A172 (cell line): ENCODE measurements at regions not wholly inside any gene's neighbourhood (a gene's known extent, or its start where the extent isn't known, plus 50 kb on each side); places are given as distances from the start of the nearest gene placed in this dataset.
A peak's percentile ranks its signal among the peaks of the same experiment; 100 is the strongest.
"Not testable (repeated sequence)": the region's sequence is repeated elsewhere in the genome, so short reads cannot be mapped to it uniquely, and the experiment has no call there.

Experiments
- DNase-seq: peaks from one replicate; pipeline ENCODE4 v3.0.0-alpha.2; 2015; ENCODE audit warnings: low spot score

GRCh38 chr9:16052757-16053530, 500.1 kb downstream of the CCDC171 start:
- DNase-seq: no peak

GRCh38 chr9:16057541-16057940, 504.7 kb downstream of the CCDC171 start:
- no peak for DNase-seq

DNA sequence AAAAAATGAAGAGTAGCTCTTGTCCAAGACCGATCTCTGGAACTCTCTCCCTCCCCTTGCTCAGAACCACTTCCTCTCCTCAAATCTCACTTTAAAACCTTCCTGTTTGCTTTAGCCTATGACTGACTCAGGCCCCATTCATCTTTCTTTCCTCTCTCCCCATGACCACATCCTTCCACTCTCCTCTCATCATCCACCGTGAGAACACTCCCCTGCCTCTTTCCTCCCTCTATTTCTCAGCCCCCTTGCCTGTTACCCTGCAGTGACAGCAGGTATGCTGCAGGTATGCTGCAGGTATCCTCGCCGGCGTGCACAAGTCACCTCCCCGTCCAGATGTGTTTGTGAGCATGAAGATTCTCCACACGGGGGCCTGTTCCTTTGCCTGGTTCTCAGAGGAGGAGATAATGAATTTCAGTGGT, 505.3 kb downstream of the CCDC171 start:
- peak; percentile 81 for DNase-seq

GRCh38 chr9:16060436-16061129, 507.7 kb downstream of the CCDC171 start:
- DNase-seq: no peak

- peak; percentile 93 for DNase-seq
Observed at GRCh38 chr9:16062542-16063240, 509.8 kb downstream of the CCDC171 start.

- DNase-seq: no peak
Observed at GRCh38 chr9:16063241-16063591, 510.4 kb downstream of the CCDC171 start.

DNA sequence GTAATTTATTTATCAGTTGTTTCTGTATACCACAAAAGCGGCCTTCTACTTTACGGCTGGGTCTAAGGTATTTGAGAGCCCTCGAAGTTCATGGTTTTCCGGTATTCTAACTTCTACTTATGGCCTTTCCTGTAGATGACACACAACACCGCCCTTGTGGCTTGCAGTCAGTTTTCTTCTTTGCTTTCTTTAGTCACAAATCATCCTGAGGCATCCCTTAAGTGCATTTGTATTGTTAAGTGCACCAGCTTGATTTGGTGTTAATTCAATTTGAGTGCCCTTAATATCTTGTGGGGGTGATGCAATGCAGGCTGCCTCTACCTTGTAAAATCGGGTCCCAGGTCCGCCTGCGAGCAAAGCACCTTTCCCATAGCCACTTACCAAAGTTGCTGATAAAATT, 511.9 kb downstream of the CCDC171 start:
- DNase-seq: no peak

GRCh38 chr9:16066201-16066600, 513.4 kb downstream of the CCDC171 start:
- not testable (repeated sequence) for DNase-seq

GRCh38 chr9:16068476-16068875, 515.6 kb downstream of the CCDC171 start:
- DNase-seq: no peak

DNA sequence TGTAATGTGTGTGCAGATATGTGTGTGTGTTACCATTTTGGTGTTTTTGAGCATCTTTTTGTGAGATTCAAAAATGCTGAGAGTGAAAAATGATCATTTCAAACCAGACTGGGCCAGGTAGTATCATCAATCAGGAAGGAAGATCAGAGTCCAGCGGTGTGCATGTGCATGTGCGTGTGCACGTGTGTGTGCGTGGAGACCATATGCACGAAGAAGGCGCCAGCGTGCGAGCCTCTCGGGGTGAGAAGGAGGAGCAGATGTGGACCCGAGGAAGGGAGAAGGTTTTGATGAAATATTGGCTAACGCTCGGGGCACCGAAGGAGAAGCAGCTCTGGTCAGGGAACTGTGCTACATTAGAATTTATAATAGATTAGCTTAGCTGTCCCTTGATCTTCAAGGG, 516.4 kb downstream of the CCDC171 start:
- no peak for DNase-seq

DNA sequence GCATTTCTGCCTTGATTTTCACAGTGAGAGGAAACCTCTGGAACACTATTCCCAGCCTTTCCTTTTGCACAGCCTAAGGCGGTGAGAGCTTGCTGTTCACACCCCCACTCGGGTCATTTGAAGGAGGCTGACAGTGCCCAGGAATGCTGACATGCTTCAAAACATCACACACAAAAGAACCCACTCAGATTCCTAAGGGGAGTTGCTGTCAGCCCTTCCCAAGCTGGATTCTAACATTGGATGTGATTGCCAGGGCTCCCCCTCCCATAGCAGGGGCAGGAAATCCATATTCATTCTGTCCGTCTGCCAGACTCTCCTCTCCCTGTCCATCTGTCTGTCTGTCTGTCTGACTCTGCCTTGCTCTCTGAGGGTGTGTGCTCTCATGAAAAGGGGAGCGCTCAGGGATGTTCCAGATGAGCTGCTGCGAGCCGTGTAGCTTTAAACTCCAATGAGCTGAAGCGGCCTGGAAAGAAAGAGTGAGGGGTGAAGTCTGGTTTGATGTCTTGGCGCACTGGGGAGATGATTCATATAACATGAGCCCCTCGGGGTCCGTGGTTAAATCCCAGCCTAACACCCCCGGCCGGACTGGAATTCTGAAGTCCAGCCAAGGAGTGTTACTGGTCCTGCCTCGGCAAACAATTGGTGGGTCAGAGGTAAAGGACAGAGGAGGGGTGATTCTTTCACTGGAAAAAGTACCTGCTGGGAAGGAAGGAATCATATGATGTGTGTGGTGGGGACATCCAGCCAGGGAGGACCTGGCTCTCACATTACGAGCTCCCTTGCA, 517.0 kb downstream of the CCDC171 start:
- DNase-seq: no peak

DNA sequence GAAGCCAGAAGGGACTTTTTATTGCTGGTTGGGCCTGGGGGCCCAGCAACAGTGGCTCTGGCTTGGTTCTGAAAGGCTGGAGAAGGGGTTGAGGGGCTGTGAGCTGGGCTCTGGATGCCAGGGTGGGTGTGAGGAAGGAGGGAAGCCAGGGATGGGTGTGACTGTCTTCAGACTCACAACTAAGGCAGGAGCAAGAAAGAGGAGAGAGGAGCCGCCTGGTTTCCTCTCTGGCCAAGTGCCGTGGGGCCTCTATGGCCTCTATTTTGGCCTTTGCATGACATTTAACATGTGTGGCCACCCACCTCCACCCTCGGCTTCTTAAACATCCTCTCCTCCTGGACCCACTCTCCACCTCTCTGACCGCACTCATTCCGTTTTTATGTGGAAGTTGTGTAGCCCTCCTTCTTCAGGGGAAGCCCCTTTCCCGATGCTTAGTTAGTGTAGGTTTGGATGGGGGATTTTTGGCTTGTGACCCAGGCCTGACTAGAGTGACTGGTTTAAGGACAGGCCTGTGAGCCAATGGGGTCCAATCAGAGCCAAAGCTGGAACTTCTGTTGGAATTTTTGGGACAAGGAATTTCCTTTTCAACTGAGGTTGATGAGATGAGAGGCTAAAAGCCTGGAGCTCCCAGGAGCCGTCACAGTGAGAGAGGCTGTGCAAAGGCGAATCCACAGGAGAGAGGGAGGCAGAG, 517.8 kb downstream of the CCDC171 start:
- DNase-seq: no peak

GRCh38 chr9:16071400-16071799, 518.6 kb downstream of the CCDC171 start:
- no peak for DNase-seq

- DNase-seq: peak; percentile 14
Observed at GRCh38 chr9:16074963-16075362, 522.1 kb downstream of the CCDC171 start.

DNA sequence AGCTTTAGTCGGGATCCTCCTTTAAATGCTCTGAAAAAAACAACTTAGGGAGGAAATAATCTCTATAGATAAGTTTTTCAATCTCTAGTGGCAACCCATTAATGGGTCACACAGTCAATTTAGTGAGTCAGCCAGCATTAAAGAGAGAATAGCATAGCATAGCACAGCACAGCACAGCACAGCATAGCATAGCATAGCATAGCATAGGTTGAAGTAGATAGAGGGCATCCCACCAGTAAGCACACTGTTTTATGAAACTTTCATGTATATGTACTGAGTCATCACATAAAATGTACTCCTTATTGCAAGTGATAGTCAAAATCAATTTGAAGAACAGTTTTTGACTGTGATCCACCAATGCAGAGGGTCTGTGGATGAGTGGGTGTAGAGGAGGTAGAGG, 522.9 kb downstream of the CCDC171 start:
- no peak for DNase-seq

DNA sequence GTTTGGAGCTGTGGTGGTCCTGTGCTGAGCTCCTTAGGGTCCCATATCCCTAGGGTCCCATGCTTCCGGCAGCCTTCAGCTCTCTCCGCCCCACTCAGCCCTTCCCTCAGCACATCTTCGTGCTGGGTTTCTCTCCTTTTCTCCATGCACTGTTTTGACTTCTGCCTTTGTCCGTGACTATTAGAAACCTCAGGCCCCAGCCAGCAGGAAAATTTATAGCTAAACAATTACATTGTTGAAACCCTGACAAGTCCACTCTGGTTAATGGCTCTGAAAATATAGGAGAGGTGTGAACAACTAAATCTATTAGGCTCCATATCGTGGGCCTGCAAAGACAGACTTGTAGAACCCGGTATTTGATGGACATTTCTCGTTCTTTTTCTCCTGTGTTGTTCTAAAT, 523.7 kb downstream of the CCDC171 start:
- no peak for DNase-seq

- no peak for DNase-seq
Observed at GRCh38 chr9:16082796-16083195, 530.0 kb downstream of the CCDC171 start.

DNA sequence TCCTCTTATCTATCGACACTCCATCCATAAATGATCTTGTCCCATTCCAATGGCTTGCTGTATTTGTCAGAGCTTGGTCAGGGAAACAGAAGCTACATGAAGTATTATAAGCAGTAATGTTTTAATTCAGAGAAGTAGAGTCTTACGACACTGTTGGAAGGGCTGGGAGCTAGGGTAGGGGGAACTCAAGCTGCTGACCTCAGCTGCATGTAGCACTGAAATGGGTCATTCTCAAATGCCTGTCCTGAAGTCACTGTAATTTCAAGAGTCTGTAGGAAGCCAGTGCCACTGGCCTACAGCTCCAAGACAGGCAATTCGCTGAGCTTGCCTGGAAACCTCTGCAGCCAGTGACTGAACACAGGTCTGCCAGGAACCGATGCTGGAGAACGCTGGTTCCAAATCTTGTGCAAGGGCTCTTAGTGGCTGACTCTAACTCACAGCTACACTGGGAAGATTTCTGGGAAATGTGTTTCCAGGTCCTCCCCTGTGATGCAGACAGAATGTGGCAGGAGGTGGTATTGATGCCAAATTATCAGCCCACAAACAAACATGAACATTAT, 532.4 kb downstream of the CCDC171 start:
- DNase-seq: no peak

- no peak for DNase-seq
Observed at GRCh38 chr9:16090907-16091629, 538.2 kb downstream of the CCDC171 start.
